ENCODE measurements at regions not wholly inside any gene's neighbourhood (a gene's known extent, or its start where the extent isn't known, plus 50 kb on each side); places are given as distances from the start of the nearest gene placed in this dataset.

DNA sequence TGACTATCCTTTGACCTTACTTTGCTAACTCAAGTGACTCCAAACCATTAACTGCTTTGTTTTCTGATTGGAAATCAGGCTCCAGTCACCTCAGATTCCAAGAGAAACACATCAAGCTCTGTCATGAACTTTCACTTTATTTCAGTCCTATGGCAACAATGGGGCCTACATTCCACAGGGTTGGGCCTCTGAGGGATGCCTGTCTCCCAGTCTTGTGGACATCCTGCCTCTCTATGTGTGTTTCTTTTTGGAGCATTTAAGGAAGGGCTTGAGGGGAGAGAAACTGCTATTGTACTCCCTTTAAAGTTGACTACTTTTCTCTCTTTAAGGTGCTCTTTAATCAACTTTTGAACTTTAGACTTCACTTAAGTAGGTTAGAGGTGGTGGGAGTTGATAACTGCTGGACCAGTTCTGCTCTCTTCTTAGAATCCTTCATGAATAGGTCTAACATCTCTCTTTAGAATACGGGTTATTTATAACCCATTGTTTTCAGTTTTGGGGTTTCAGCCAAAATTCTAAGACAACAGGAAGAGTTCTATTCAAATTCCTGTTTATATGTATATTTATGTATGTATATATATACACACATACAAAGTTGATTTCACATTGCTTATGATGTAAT is 274.3 kb upstream of the NR3C2 start:
- no peak for ATAC-seq
- TF ChIP-seq ZFP30 (CRISPR knock-in tag; IDR thresholded peaks at IDR 0.05) (no peak), OSR1 (CRISPR knock-in tag; IDR thresholded peaks at IDR 0.05) (no peak), BACH2 (CRISPR knock-in tag; IDR thresholded peaks at IDR 0.05; ENCODE audit: borderline replicate concordance) (no peak), ZNF70 (CRISPR knock-in tag; IDR thresholded peaks at IDR 0.05) (no peak), ZNF8 (CRISPR knock-in tag; IDR thresholded peaks at IDR 0.05) (no peak), ESRRG (CRISPR knock-in tag; IDR thresholded peaks at IDR 0.05) (no peak), CSRNP3 (CRISPR knock-in tag; IDR thresholded peaks at IDR 0.05) (no peak), TSHZ2 (CRISPR knock-in tag; IDR thresholded peaks at IDR 0.05) (no peak), ZC3H10 (CRISPR knock-in tag; IDR thresholded peaks at IDR 0.05) (no peak), TCF4 (CRISPR knock-in tag; IDR thresholded peaks at IDR 0.05; ENCODE audit: borderline replicate concordance) (no peak), TOX (CRISPR knock-in tag; IDR thresholded peaks at IDR 0.05; ENCODE audit: borderline replicate concordance) (no peak), ZFP3 (CRISPR knock-in tag; IDR thresholded peaks at IDR 0.05) (no peak), SNAI2 (CRISPR knock-in tag; IDR thresholded peaks at IDR 0.05) (no peak), RARB (CRISPR knock-in tag; IDR thresholded peaks at IDR 0.05) (no peak), PATZ1 (CRISPR knock-in tag; IDR thresholded peaks at IDR 0.05; ENCODE audit: borderline replicate concordance) (no peak), ARNTL (CRISPR knock-in tag; IDR thresholded peaks at IDR 0.05; ENCODE audit: borderline replicate concordance, low read depth) (no peak), ZNF565 (CRISPR knock-in tag; conservative IDR thresholded peaks at IDR 0.05; ENCODE audit: low read depth) (no peak)
- TF ChIP-seq, protein P1, sequence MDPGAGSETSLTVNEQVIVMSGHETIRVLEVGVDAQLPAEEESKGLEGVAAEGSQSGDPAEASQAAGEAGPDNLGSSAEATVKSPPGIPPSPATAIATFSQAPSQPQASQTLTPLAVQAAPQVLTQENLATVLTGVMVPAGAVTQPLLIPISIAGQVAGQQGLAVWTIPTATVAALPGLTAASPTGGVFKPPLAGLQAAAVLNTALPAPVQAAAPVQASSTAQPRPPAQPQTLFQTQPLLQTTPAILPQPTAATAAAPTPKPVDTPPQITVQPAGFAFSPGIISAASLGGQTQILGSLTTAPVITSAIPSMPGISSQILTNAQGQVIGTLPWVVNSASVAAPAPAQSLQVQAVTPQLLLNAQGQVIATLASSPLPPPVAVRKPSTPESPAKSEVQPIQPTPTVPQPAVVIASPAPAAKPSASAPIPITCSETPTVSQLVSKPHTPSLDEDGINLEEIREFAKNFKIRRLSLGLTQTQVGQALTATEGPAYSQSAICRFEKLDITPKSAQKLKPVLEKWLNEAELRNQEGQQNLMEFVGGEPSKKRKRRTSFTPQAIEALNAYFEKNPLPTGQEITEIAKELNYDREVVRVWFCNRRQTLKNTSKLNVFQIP (CRISPR knock-in tag; IDR thresholded peaks at IDR 0.05; ENCODE audit: borderline replicate concordance, low read depth), result no peak

DNA sequence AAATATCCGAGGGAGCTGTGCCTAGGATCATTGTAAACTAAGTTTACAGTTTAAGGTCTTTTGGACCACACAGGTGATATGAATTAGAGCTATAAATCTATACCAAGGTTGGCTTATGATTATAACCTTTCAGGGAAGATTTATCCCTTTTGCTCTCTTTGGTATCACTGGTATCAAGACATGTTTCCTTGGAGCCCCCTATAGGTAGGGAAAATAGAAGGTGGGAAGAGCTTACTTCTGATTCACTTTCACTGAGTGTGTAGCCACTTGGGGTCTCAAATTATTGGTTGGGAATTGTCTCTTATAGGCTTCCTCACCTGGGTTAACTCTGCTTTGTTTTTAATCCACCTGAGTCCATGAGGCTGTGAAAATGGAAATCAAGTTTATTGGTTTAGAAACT is 262.1 kb upstream of the NR3C2 start:
- no peak for TF ChIP-seq CSDC2 (CRISPR knock-in tag; IDR thresholded peaks at IDR 0.05)
- no peak for TF ChIP-seq ZNF565 (CRISPR knock-in tag; conservative IDR thresholded peaks at IDR 0.05; ENCODE audit: low read depth)
- no peak for TF ChIP-seq TSHZ2 (CRISPR knock-in tag; IDR thresholded peaks at IDR 0.05)
- TF ChIP-seq ZC3H10 (CRISPR knock-in tag; IDR thresholded peaks at IDR 0.05), result no peak
- no peak for TF ChIP-seq OSR1 (CRISPR knock-in tag; IDR thresholded peaks at IDR 0.05)
- TF ChIP-seq PPARA (CRISPR knock-in tag; IDR thresholded peaks at IDR 0.05; ENCODE audit: borderline replicate concordance), result no peak
- TF ChIP-seq SNAI2 (CRISPR knock-in tag; IDR thresholded peaks at IDR 0.05), result no peak
- TF ChIP-seq ESRRG (CRISPR knock-in tag; IDR thresholded peaks at IDR 0.05), result no peak
- TF ChIP-seq CSRNP3 (CRISPR knock-in tag; IDR thresholded peaks at IDR 0.05), result no peak
- no peak for TF ChIP-seq ARNTL (CRISPR knock-in tag; IDR thresholded peaks at IDR 0.05; ENCODE audit: borderline replicate concordance, low read depth)
- no peak for TF ChIP-seq GLIS3 (CRISPR knock-in tag; IDR thresholded peaks at IDR 0.05)
- no peak for TF ChIP-seq TCF4 (CRISPR knock-in tag; IDR thresholded peaks at IDR 0.05; ENCODE audit: borderline replicate concordance)
- TF ChIP-seq, protein P1 (CRISPR knock-in tag; IDR thresholded peaks at IDR 0.05; ENCODE audit: borderline replicate concordance, low read depth), result no peak
- TF ChIP-seq ISL1 (CRISPR knock-in tag; IDR thresholded peaks at IDR 0.05), result no peak
- TF ChIP-seq ZNF70 (CRISPR knock-in tag; IDR thresholded peaks at IDR 0.05), result no peak
- TF ChIP-seq BACH2 (CRISPR knock-in tag; IDR thresholded peaks at IDR 0.05; ENCODE audit: borderline replicate concordance), result no peak
- TF ChIP-seq ZFP3 (CRISPR knock-in tag; IDR thresholded peaks at IDR 0.05), result no peak
- no peak for ATAC-seq
